HG03139 (cell line): ENCODE measurements at regions not wholly inside any gene's neighbourhood (a gene's known extent, or its start where the extent isn't known, plus 50 kb on each side); places are given as distances from the start of the nearest gene placed in this dataset.
"Not testable (repeated sequence)": the region's sequence is repeated elsewhere in the genome, so short reads cannot be mapped to it uniquely, and the experiment has no call there.

Source experiments
- ATAC-seq: cut with Tn5 transposase; IDR thresholded peaks from one replicate; pipeline ENCODE4 v1.9.1; 2021; ENCODE audit not compliant: unreplicated experiment

- no peak for ATAC-seq
Measured at GRCh38 chr5:124052201-124052600, 540.2 kb downstream of the CSNK1G3 start.

- ATAC-seq: no peak
Measured at GRCh38 chr5:124050120-124050770, 538.3 kb downstream of the CSNK1G3 start.

GRCh38 chr5:124045412-124045811 lies 533.4 kb downstream of the CSNK1G3 start:
- ATAC-seq: no peak

GRCh38 chr5:124044613-124045012 lies 532.6 kb downstream of the CSNK1G3 start:
- ATAC-seq: no peak

GRCh38 chr5:124043456-124043855 lies 531.5 kb downstream of the CSNK1G3 start:
- ATAC-seq: no peak

GRCh38 chr5:124040799-124041198 lies 528.8 kb downstream of the CSNK1G3 start:
- no peak for ATAC-seq

GRCh38 chr5:124039410-124039809 lies 527.4 kb downstream of the CSNK1G3 start:
- ATAC-seq: no peak

- ATAC-seq: no peak
Measured at GRCh38 chr5:124036786-124037185, 524.8 kb downstream of the CSNK1G3 start.

- ATAC-seq: peak; percentile 97
Measured at GRCh38 chr5:124034963-124035362, 523.0 kb downstream of the CSNK1G3 start.

GRCh38 chr5:124034083-124034700 lies 522.2 kb downstream of the CSNK1G3 start:
- no peak for ATAC-seq

- ATAC-seq: no peak
Measured at GRCh38 chr5:124030043-124030491, 518.1 kb downstream of the CSNK1G3 start.

GRCh38 chr5:124027441-124027840 lies 515.5 kb downstream of the CSNK1G3 start:
- no peak for ATAC-seq

- ATAC-seq: no peak
Measured at GRCh38 chr5:124025306-124025845, 513.4 kb downstream of the CSNK1G3 start.

GRCh38 chr5:124022966-124023365 lies 511.0 kb downstream of the CSNK1G3 start:
- ATAC-seq: no peak

- no peak for ATAC-seq
Measured at GRCh38 chr5:124021776-124022175, 509.8 kb downstream of the CSNK1G3 start.

- ATAC-seq: no peak
Measured at GRCh38 chr5:124021066-124021641, 509.2 kb downstream of the CSNK1G3 start.

- ATAC-seq: not testable (repeated sequence)
Measured at GRCh38 chr5:124017321-124017720, 505.3 kb downstream of the CSNK1G3 start.

GRCh38 chr5:124007675-124008398 lies 495.9 kb downstream of the CSNK1G3 start:
- no peak for ATAC-seq

GRCh38 chr5:124001036-124001615 lies 489.1 kb downstream of the CSNK1G3 start:
- ATAC-seq: no peak

- ATAC-seq: no peak
Measured at GRCh38 chr5:124000538-124000937, 488.6 kb downstream of the CSNK1G3 start.
